AG08396 (cell line): ENCODE measurements at regions not wholly inside any gene's neighbourhood (a gene's known extent, or its start where the extent isn't known, plus 50 kb on each side); places are given as distances from the start of the nearest gene placed in this dataset.
"Not testable (repeated sequence)": the region's sequence is repeated elsewhere in the genome, so short reads cannot be mapped to it uniquely, and the experiment has no call there.

Source experiments
- DNase-seq: peaks from one replicate; pipeline ENCODE4 v3.0.0; 2012; ENCODE audit warnings: low spot score, mixed read lengths

DNA sequence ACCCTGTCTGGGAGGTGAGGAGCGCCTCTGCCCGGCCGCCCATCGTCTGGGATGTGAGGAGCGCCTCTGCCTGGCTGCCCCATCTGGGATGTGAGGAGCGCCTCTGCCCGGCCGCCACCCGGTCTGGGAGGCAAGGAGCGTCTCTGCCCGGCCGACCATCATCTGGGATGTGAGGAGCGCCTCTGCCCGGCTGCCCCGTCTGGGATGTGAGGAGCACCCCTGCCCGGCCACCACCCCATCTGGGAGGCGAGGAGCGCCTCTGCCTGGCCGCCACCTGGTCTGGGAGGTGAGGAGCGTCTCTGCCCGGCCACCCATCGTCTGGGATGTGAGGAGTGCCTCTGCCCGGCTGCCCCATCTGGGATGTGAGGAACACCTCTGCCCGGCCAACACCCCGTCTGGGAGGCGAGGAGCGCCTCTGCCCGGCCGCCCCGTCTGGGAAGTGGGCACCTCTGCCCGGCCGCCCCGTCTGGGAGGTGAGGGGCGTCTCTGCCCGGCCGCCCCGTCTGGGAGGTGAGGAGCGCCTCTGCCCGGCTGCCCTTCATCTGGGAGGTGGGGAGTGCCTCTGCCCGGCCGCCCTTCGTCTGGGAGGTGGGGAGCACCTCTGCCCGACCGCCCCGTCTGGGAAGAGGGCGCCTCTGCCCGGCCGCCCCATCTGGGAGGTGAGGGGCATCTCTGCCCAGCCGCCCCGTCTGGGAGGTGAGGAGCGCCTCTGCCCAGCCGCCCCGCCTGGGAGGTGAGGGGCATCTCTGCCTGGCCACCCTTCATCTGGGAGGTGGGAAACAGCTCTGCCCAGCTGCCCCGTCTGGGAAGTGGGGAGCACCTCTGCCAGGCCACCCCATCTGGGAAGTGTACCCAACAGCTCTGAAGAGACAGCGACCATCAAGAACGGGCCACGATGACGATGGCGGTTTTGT lies 399.7 kb downstream of the CAAP1 start:
- DNase-seq, result not testable (repeated sequence)

GRCh38 chr9:26491922-26492607 lies 400.5 kb downstream of the CAAP1 start:
- not testable (repeated sequence) for DNase-seq

DNA sequence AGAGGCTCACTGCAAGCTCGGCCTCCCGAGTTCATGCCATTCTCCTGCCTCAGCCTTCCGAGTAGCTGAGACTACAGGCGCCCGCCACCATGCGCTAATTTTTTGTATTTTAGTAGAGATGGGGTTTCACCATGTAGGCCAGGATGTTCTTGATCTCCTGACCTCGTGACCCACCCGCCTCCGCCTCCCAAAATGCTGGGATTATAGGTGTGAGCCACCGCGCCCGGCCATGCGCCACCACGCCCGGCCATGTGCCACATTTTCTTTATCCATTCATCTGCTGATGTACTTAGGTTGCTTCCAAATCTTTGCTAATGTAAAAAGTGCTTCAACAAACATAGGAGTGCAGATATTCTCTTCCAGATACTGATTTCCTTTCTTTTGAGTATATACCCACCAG lies 408.6 kb downstream of the CAAP1 start:
- no peak for DNase-seq

DNA sequence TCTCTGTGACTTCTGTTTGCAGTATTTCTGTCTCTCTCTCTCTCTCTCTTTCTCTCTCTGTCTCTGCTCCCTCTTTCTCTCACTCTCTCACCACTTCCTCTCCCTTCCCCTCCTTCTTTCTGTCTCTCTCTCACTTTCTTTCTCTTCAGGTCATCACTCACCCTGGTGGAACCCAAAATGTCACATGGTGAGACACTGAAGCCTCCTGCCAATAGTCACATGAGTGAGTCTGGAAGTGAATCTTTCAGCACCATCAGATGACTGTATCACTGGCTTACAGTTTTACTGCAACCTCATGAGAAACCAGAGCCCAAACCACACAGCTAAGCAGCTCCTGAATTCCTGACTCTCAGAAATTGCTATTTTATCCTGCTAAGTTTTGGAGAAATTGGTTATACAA lies 414.6 kb downstream of the CAAP1 start:
- no peak for DNase-seq

DNA sequence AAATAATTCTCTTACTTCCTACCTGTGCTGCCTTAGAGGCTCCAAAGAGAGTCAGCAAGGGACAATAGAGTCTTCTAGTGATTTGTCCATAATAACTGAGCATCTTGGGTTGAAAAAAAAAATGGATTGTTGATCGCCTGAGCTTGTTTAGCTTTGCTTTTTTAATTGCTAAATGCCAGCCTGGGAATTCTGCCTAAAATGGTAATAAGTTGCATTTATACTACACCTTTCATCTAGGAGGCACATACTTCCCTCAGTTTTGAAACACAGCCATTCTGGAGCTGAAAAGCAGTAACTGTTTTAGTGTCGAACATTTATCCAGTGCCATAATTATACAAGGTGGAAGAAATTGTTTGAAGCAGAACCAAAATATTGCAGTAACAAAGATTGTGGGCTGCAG lies 421.3 kb downstream of the CAAP1 start:
- no peak for DNase-seq

GRCh38 chr9:26470284-26470683 lies 422.3 kb downstream of the CAAP1 start:
- no peak for DNase-seq

DNA sequence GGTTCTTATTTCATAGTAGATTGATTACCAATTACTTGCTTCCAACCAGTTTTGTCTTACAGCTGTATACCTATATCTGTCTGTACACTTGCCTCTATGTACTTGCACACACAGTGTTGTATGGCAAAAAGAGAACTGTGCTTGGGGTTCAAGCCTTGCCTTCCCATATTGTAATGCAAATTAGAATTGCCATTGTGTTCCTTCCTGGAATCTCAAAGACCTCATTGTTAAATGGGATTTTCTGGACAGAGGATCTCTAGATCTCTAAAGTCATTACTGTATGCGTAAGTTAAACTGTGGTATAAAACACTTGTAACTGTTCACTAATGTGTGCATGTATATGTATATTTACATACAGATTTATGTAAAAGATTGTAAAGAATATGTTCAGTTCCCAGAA lies 428.8 kb downstream of the CAAP1 start:
- DNase-seq, result no peak

DNA sequence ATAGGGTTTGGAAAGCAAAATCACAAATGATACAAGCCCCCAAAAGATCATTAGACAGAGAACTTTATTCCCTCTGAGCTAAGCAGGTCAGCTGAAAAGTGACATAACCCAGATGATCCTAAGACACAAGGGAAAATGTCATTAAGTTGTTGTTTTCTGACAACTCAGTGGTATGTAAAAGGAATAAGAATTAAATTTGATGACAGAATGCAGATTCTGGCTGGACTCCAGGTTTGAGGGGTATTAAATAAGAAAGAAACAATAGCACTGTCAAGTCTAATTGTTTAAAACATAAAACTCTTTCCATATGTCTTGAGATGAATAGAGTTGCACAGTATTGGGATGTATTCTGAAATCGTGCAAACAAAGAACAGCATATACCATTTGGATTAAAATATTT lies 429.9 kb downstream of the CAAP1 start:
- DNase-seq, result no peak

GRCh38 chr9:26462213-26462612 lies 430.4 kb downstream of the CAAP1 start:
- no peak for DNase-seq

GRCh38 chr9:26460624-26461023 lies 432.0 kb downstream of the CAAP1 start:
- no peak for DNase-seq

DNA sequence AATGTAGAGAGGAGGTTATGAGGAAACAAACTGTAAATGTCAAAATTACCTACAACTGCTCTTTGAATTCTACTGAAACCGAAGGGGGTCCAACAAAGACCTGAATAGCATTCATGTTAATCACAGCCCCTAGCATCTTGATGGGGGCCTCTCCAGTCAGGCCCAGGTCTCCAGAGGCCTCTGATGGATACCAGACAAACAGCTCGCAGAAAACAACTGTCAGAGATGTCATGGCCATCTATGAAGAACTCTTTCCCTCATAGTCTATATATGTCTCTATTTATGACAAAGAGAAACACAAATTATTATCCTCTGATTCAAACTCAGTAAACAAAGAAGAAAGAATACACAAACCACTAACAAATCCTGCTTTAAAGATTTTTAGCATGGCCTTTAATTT lies 432.6 kb downstream of the CAAP1 start:
- DNase-seq, result no peak

- no peak for DNase-seq
Observed at GRCh38 chr9:26458054-26458453, 434.5 kb downstream of the CAAP1 start.

DNA sequence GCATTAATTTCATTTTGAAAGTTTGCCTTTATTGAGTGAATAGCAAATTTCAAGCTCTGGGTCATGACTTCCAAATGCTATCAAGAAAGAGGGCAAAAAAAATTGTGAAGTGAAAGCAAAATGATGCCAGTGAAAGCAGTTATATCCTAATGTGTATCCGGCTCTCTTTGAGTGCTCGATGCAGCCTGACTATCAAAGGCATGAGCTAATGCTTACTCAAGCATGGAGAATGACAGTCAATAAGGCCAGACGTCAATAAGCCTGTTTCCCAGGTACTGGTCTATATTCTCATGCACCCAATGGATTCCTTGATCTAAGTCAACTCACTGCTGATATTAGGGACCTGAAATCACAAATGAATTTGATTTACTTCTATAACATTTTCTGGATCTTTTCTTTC lies 435.5 kb downstream of the CAAP1 start:
- DNase-seq, result no peak

DNA sequence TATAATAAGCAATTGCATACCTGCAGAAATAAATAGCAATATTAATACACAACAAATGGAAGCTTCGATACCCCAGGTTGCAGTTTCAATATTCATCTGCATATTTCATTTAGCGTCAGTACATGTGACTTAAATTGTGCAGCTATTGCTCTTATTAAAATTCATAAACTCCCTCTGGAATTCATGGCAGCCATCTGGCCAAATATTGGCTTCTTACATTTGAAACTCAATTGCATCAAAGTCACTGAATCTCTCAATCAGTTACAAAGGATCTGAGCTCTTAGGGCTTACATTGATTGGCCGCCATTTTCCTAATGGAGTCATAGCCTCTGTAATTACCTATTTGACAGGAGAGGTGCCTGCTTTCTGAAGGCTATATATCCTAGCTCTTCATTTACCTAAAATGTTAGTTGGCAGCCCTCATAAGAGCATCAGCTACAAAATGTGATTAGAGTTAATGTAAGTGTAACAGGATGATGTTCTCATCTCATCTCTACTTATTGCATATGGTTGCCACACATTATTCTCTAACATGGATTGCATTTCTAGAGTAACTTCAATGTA lies 453.5 kb downstream of the CAAP1 start:
- no peak for DNase-seq

DNA sequence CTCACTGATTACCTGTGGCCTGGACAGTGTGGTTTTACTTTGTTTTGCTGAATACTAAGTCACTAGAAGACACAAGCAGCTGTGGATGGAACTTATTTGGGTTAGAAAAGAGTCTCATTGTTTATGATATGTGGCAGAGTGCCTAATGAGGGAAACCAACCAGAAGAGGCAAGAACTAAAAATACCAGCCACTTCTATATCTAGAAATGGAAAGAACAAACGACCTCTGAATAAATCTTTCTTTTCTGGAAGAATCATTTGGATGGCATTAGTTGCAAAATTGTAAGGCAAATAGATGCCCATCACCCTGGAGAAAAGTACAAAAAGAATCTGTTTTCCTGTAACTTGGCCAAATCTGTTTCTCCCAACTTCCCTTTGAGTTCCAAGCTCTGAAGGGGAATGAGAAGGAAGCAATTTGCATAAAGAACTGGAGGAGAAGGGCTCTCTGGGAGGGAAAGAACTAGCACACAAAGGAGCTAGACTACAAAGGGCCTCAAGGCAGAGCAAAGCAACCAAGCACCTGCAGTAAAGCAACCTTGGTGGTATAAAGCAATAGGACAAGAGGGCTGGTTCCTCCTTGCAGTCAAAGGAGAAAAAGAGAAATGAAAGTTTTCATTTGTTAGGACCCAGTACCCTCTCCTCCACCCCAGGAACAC lies 455.4 kb downstream of the CAAP1 start:
- no peak for DNase-seq

DNA sequence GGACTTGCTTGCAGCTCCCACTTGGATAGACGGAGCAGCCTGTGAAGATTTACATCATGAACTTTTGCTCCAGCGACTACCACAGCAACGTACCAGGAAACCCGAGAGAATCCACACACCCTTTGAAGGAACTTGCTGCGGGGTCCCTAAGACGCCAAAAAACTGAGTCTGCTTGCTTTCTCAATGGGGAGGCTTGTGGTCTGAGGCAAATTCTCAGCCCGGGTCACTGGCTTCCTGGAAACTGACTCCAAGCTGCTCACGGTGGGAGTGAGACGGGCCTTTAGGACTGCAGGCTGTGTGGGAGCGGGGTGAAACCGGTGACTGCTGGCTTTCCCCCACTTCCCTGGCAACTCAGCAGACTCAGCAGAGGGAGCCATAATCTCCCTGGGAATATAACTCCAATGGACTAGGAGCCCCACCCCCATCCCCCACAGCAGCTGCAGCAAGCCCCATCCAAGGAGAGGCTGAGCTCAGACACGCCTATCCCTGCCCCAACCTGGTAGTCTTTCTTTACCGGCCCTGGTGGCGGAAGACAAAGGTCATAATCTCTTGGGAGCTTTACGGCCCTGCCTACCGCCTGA lies 466.0 kb downstream of the CAAP1 start:
- no peak for DNase-seq

- no peak for DNase-seq
Observed at GRCh38 chr9:26418480-26418879, 474.1 kb downstream of the CAAP1 start.

GRCh38 chr9:26415528-26415927 lies 477.1 kb downstream of the CAAP1 start:
- DNase-seq, result no peak

DNA sequence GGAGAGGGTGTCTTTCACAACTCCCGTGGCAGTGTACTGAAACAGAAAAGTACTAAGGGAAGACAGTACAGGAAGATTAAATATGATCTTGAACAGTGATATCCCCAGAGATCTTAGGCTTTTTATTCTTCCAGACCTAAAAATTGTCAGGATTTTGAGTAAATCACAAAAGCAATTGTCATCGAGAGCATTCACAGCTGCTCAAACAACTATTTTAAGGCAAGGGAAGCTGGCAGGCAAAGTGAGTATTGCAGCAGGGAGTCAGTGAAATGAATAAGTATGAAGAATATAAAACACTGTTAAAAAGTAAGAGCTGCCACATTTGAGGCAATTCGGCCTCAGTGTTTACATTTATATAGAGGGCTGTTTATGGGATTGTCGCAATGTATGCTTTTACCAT lies 479.0 kb downstream of the CAAP1 start:
- DNase-seq, result no peak

DNA sequence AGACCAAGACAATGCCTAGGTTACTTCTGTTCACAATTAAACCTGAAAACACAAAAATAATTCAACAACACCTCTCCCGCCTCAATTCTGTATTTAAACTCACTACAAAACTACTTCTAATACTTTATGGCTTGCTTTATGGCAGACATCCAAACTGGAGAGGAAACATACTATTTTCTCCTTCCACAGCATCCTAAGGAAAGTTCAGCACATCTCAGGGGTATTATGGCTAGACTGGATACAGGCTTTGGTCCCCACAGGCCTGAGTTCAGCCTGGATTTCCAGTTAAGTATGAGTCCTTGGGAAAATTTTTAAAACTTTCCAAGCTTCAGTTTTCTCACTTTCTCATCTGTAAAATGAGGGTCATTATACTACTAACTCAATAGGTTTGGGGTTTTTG lies 480.2 kb downstream of the CAAP1 start:
- no peak for DNase-seq

GRCh38 chr9:26406676-26407075 lies 485.9 kb downstream of the CAAP1 start:
- DNase-seq, result no peak

DNA sequence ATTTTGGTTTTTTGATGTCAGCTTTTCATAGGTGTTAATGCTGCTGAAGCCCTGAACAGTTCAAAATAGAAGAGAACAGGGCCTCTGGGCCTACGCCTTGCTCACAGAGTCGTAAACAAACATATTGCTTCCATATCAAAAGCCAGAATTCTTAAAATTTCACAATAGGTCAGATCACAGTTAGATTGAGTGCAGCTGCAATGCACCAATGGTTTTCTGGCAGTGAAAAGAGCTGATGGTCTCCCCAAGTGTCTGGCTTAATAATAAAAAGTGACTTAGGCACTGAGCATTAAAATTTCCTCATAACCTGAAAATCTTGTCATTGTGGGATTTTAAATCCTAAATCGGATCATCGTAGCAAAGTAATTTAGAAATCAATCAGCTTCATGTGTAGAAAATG lies 493.0 kb downstream of the CAAP1 start:
- no peak for DNase-seq
